ENCODE measurements at regions not wholly inside any gene's neighbourhood (a gene's known extent, or its start where the extent isn't known, plus 50 kb on each side); places are given as distances from the start of the nearest gene placed in this dataset.

GRCh38 chr2:189375842-189376241 is 65.4 kb upstream of the WDR75 start:
- TF ChIP-seq, protein P1, sequence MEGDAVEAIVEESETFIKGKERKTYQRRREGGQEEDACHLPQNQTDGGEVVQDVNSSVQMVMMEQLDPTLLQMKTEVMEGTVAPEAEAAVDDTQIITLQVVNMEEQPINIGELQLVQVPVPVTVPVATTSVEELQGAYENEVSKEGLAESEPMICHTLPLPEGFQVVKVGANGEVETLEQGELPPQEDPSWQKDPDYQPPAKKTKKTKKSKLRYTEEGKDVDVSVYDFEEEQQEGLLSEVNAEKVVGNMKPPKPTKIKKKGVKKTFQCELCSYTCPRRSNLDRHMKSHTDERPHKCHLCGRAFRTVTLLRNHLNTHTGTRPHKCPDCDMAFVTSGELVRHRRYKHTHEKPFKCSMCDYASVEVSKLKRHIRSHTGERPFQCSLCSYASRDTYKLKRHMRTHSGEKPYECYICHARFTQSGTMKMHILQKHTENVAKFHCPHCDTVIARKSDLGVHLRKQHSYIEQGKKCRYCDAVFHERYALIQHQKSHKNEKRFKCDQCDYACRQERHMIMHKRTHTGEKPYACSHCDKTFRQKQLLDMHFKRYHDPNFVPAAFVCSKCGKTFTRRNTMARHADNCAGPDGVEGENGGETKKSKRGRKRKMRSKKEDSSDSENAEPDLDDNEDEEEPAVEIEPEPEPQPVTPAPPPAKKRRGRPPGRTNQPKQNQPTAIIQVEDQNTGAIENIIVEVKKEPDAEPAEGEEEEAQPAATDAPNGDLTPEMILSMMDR (IDR thresholded peaks at IDR 0.05; ENCODE audit: low read length), result no peak
- no peak for TF ChIP-seq EZH2 (IDR thresholded peaks at IDR 0.05; ENCODE audit: borderline replicate concordance, low read length)
- no peak overlapping the region for H3K27ac ChIP-seq (ENCODE audit: low read depth, low read length, poor library complexity, severe bottlenecking)
- no peaks in the 10 kb centered on the region for H3K27me3 ChIP-seq (ENCODE audit: insufficient read depth, low read length)
- H3K9me3 ChIP-seq (ENCODE audit: low read length), result no peaks in the 10 kb centered on the region
- H3K4me1 ChIP-seq (ENCODE audit: insufficient read depth, low read length, severe bottlenecking), result no peaks in the 10 kb centered on the region
- H4K20me1 ChIP-seq (ENCODE audit: insufficient read depth, low read length), result no peaks in the 10 kb centered on the region
- no peak overlapping the region for H3K9ac ChIP-seq (ENCODE audit: low read length)
- no peaks in the 10 kb centered on the region for H3K9me2 ChIP-seq (ENCODE audit: low read depth, low read length)
- no peak overlapping the region for H3K4me3 ChIP-seq (ENCODE audit: low read depth, low read length, poor library complexity, severe bottlenecking)
- no peak overlapping the region for H3K4me2 ChIP-seq (ENCODE audit: low read length)
- H3K36me3 ChIP-seq (ENCODE audit: insufficient read depth, low read length), result no peaks in the 10 kb centered on the region
- H3F3A ChIP-seq (ENCODE audit: insufficient read depth, low read length), result no peaks in the 10 kb centered on the region
- H2AFZ ChIP-seq (ENCODE audit: low read length), result no peak overlapping the region
- H3K79me2 ChIP-seq (ENCODE audit: insufficient read depth, low read length), result no peaks in the 10 kb centered on the region

DNA sequence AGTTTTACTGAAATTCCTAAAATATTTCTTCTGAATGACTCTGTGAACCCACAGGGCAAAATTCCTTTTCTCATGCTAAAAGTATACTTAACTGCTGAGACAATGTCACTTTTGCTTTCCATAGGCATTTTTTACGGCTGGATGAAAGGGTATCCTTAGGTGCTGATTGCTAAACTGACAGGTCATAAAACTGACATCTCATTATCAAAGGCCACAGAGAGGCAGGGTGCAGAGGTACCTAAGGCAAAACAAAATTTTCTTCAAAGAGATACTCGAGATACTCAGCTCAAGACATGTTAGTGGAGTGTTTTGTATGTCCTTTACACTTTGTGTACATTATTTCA is 62.0 kb upstream of the WDR75 start:
- H2AFZ ChIP-seq (ENCODE audit: low read length), result no peak overlapping the region
- H3K4me2 ChIP-seq (ENCODE audit: low read length), result no peak overlapping the region
- no peaks in the 10 kb centered on the region for H3F3A ChIP-seq (ENCODE audit: insufficient read depth, low read length)
- H3K27ac ChIP-seq (ENCODE audit: low read depth, low read length, poor library complexity, severe bottlenecking), result no peak overlapping the region
- H4K20me1 ChIP-seq (ENCODE audit: insufficient read depth, low read length), result no peaks in the 10 kb centered on the region
- H3K4me1 ChIP-seq (ENCODE audit: insufficient read depth, low read length, severe bottlenecking), result no peaks in the 10 kb centered on the region
- H3K9me2 ChIP-seq (ENCODE audit: low read depth, low read length), result no peaks in the 10 kb centered on the region
- H3K79me2 ChIP-seq (ENCODE audit: insufficient read depth, low read length), result no peaks in the 10 kb centered on the region
- no peak for TF ChIP-seq EZH2 (IDR thresholded peaks at IDR 0.05; ENCODE audit: borderline replicate concordance, low read length)
- TF ChIP-seq, protein P1 (IDR thresholded peaks at IDR 0.05; ENCODE audit: low read length), result no peak
- H3K9ac ChIP-seq (ENCODE audit: low read length), result no peak overlapping the region
- no peak overlapping the region for H3K4me3 ChIP-seq (ENCODE audit: low read depth, low read length, poor library complexity, severe bottlenecking)
- H3K27me3 ChIP-seq (ENCODE audit: insufficient read depth, low read length), result no peaks in the 10 kb centered on the region
- H3K9me3 ChIP-seq (ENCODE audit: low read length), result no peaks in the 10 kb centered on the region
- H3K36me3 ChIP-seq (ENCODE audit: insufficient read depth, low read length), result no peaks in the 10 kb centered on the region

DNA sequence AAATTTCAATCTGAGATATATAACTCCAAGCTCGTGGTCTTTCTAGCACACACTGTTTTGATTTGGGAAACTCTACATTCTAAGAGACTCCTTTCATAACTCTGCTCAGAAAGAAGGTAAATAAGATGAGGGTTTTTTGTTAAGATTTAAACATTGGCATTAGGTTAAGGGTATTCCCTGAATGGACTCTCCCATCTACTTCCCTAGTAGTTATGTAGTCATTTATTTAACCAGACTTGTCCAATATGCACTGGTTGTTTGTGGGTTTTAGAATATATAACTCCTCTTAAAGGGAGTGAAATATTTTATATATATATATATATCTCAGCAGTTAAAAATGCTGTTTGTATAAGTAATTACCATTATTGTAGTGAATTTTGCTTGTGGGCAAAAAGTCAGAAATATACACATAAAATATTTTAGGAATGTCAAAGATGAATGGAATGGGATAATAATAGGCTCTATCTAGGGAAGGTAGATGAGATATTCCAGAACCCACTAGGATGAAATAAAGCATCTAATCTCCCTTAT is 61.5 kb upstream of the WDR75 start:
- Histone ChIP-seq H3K4me2 (ENCODE audit: low read length) (no peak overlapping the region), H3K4me3 (ENCODE audit: low read depth, low read length, poor library complexity, severe bottlenecking) (no peak overlapping the region), H3K9me3 (ENCODE audit: low read length) (no peaks in the 10 kb centered on the region), H3K79me2 (ENCODE audit: insufficient read depth, low read length) (no peaks in the 10 kb centered on the region), H3K4me1 (ENCODE audit: insufficient read depth, low read length, severe bottlenecking) (no peaks in the 10 kb centered on the region), H3F3A (ENCODE audit: insufficient read depth, low read length) (no peaks in the 10 kb centered on the region), H2AFZ (ENCODE audit: low read length) (no peak overlapping the region), H3K9me2 (ENCODE audit: low read depth, low read length) (no peaks in the 10 kb centered on the region), H3K27me3 (ENCODE audit: insufficient read depth, low read length) (no peaks in the 10 kb centered on the region), H3K27ac (ENCODE audit: low read depth, low read length, poor library complexity, severe bottlenecking) (no peak overlapping the region), H3K9ac (ENCODE audit: low read length) (no peak overlapping the region), H4K20me1 (ENCODE audit: insufficient read depth, low read length) (no peaks in the 10 kb centered on the region), H3K36me3 (ENCODE audit: insufficient read depth, low read length) (no peaks in the 10 kb centered on the region)
- TF ChIP-seq, protein P1 (IDR thresholded peaks at IDR 0.05; ENCODE audit: low read length), result no peak
